Type B pancreatic cell (in vitro differentiated cells): ENCODE measurements at regions not wholly inside any gene's neighbourhood (a gene's known extent, or its start where the extent isn't known, plus 50 kb on each side); places are given as distances from the start of the nearest gene placed in this dataset.

Experiments used
- DNase-seq: peaks from one replicate; pipeline ENCODE4 v3.0.0; 2021; ENCODE audit warnings: mixed read lengths; ENCODE audit not compliant: unreplicated experiment; ENCODE audit errors: extremely low spot score
- H3K27ac Mint-ChIP-seq: 2 replicates; pipeline ENCODE4 v1.8.0; 2021; ENCODE audit warnings: mild to moderate bottlenecking, mixed read lengths
- H3K27me3 Mint-ChIP-seq: 2 replicates; pipeline ENCODE4 v1.8.0; 2021; ENCODE audit warnings: mixed read lengths
- H3K36me3 Mint-ChIP-seq: 2 replicates; pipeline ENCODE4 v1.8.0; 2021; ENCODE audit warnings: mixed read lengths
- H3K4me1 Mint-ChIP-seq: one replicate; pipeline ENCODE4 v1.8.0; 2021; ENCODE audit warnings: mixed read lengths; ENCODE audit not compliant: unreplicated experiment
- H3K4me3 Mint-ChIP-seq: 2 replicates; pipeline ENCODE4 v1.8.0; 2021; ENCODE audit warnings: mild to moderate bottlenecking, mixed read lengths
- H3K9me3 Mint-ChIP-seq: 2 replicates; pipeline ENCODE4 v1.8.0; 2021; ENCODE audit warnings: mixed read lengths
- CTCF ChIP-seq: fragments of 200-600 bp; sonication (generic); conservative IDR thresholded peaks from 2 replicates; pipeline ENCODE4 v1.5.0; 2021; ENCODE audit warnings: antibody characterized with exemption, mild to moderate bottlenecking

- Mint-ChIP-seq H3K9me3 (no peaks in the 10 kb centered on the region), H3K27ac (no peak overlapping the region), H3K36me3 (no peaks in the 10 kb centered on the region), H3K27me3 (peaks cover 2% of the 10 kb centered on the region), H3K4me1 (peaks cover 10% of the 10 kb centered on the region), H3K4me3 (no peak overlapping the region)
- no peak for DNase-seq
- TF ChIP-seq CTCF = no peak
Measured at GRCh38 chr4:165715211-165715610, 157.8 kb upstream of the TLL1 start.

- H3K27me3 Mint-ChIP-seq = peaks cover 2% of the 10 kb centered on the region
- no peaks in the 10 kb centered on the region for H3K9me3 Mint-ChIP-seq
- no peak overlapping the region for H3K4me3 Mint-ChIP-seq
- peaks cover 9% of the 10 kb centered on the region for H3K4me1 Mint-ChIP-seq
- H3K27ac Mint-ChIP-seq = no peak overlapping the region
- no peaks in the 10 kb centered on the region for H3K36me3 Mint-ChIP-seq
- no peak for TF ChIP-seq CTCF
- DNase-seq = no peak
Measured at GRCh38 chr4:165715989-165716388, 157.0 kb upstream of the TLL1 start.

GRCh38 chr4:165716472-165716871 lies 156.6 kb upstream of the TLL1 start:
- Mint-ChIP-seq H3K27me3 (peaks cover 2% of the 10 kb centered on the region), H3K9me3 (no peaks in the 10 kb centered on the region), H3K4me1 (peaks cover 5% of the 10 kb centered on the region), H3K27ac (no peak overlapping the region), H3K4me3 (no peak overlapping the region), H3K36me3 (no peaks in the 10 kb centered on the region)
- DNase-seq = no peak
- TF ChIP-seq CTCF = no peak

GRCh38 chr4:165718660-165719059 lies 154.4 kb upstream of the TLL1 start:
- TF ChIP-seq CTCF = no peak
- no peak for DNase-seq
- Mint-ChIP-seq H3K27me3 (peaks cover 2% of the 10 kb centered on the region), H3K4me3 (no peak overlapping the region), H3K9me3 (no peaks in the 10 kb centered on the region), H3K27ac (no peak overlapping the region), H3K36me3 (no peaks in the 10 kb centered on the region), H3K4me1 (no peaks in the 10 kb centered on the region)

- H3K27me3 Mint-ChIP-seq = no peaks in the 10 kb centered on the region
- no peaks in the 10 kb centered on the region for H3K4me1 Mint-ChIP-seq
- DNase-seq = no peak
- H3K27ac Mint-ChIP-seq = no peak overlapping the region
- no peak for TF ChIP-seq CTCF
- no peaks in the 10 kb centered on the region for H3K9me3 Mint-ChIP-seq
- H3K4me3 Mint-ChIP-seq = no peak overlapping the region
- H3K36me3 Mint-ChIP-seq = no peaks in the 10 kb centered on the region
Measured at GRCh38 chr4:165720411-165721082, 152.5 kb upstream of the TLL1 start.

GRCh38 chr4:165721815-165722214 lies 151.2 kb upstream of the TLL1 start:
- Mint-ChIP-seq H3K36me3 (no peaks in the 10 kb centered on the region), H3K9me3 (peaks cover 5% of the 10 kb centered on the region), H3K4me3 (no peak overlapping the region), H3K27me3 (no peaks in the 10 kb centered on the region), H3K4me1 (no peaks in the 10 kb centered on the region), H3K27ac (no peak overlapping the region)
- no peak for DNase-seq
- TF ChIP-seq CTCF = no peak
